Renal pelvis (tissue), 1 donor: ENCODE measurements at regions not wholly inside any gene's neighbourhood (a gene's known extent, or its start where the extent isn't known, plus 50 kb on each side); places are given as distances from the start of the nearest gene placed in this dataset.
"Not testable (repeated sequence)": the region's sequence is repeated elsewhere in the genome, so short reads cannot be mapped to it uniquely, and the experiment has no call there.

ENCODE experiments used
- DNase-seq: peaks from one replicate; pipeline ENCODE4 v3.0.0-alpha.2; 2013

DNA sequence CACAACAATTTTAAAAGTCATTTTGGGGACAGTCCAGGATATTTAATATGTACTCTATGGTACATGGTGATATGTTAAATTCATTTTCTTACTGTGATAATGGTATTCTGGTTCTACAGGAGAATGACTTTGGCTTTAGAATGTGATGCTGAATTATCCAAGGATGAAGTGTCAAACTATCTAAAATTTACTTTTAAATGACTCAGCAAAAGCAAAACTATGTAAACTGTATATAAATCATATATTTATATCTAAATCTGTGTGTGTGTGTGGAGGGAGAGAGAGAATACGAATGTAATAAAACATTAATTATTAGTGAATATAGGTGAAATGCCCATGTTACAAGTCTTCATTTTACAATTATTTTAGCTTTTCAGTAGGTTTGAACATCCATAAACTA, 733.8 kb upstream of the CA10 start:
- no peak for DNase-seq

- no peak for DNase-seq
Observed at GRCh38 chr17:52885882-52886281, 727.4 kb upstream of the CA10 start.

GRCh38 chr17:52883907-52884491, 725.5 kb upstream of the CA10 start:
- DNase-seq = not testable (repeated sequence)

- DNase-seq = not testable (repeated sequence)
Observed at GRCh38 chr17:52846767-52847166, 688.3 kb upstream of the CA10 start.

DNA sequence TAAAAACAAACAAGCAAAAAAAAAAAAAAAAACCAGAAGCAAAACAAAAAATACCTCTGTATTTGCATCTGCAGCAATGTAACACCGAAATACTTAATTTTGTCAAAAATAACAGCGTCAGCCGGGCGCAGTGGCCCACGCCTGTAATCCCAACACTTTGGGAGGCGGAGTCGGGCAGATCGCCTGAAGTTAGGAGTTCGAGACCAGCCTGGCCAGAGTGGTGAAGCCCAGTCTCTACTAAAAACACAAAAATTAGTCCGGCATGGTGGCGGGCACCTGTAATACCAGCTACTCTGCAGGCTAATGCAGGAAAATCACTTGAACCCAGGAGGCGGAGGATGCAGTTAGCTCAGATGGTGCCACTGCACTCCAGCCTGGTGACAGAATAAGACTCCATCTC, 683.5 kb upstream of the CA10 start:
- DNase-seq = no peak

DNA sequence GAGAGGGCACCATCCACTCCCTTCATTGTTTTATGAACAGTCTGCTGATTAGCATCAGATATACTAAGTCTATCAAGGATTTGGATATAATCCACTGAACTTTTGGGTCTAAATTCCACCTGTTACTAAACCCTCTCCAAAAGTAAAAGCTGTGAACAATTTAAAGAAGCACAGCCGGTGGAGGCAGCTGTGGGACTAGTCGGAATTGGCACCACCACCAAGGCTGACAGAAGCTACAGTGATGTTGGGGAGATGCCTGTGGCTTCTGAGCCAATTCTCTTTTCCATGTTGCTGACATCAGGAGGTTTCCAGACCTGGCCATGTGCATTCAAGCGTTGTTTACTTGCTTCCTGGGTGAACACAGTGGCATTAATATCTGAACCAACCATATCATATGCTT, 679.0 kb upstream of the CA10 start:
- no peak for DNase-seq

- no peak for DNase-seq
Observed at GRCh38 chr17:52831536-52831935, 673.0 kb upstream of the CA10 start.

DNA sequence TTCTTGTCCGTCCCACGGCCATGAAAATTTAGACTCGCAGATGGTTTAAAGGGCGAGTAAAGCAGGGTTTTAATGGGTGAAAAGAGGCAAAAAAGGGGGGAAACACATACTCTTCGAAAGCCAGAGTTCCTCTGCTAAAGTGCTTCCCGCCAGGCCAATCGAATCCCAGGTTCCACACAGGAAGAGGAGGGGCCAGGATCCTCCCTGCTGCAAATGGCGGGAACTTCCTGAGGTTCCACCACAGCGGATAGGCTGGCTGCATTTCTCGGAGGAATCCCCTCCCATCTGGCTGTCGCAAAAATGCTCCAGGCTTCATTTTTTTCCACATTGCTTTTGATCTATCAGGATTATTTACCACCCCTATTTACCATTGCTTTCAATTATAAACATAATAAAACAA, 670.1 kb upstream of the CA10 start:
- DNase-seq = no peak

- DNase-seq = no peak
Observed at GRCh38 chr17:52827526-52827925, 669.0 kb upstream of the CA10 start.

GRCh38 chr17:52824542-52824941, 666.0 kb upstream of the CA10 start:
- DNase-seq = no peak

DNA sequence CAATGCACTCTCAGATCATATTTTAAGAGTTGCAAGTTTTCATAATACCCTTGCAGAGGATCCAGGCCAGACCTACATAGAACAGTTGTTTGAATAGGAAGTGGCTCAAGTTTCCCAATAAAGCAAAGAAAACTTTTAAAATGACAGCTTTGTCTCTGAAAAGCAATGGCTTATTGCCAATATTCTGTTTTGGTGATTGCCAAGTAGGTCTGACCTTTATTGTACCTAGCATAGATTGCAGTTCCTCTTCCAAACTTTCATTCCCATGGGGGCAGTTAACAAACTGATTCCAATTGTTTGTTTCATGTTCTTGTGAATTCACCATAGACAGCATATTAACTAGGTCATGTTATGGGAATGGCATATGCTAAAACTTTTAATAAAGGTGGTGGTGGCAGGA, 664.6 kb upstream of the CA10 start:
- DNase-seq = no peak

DNA sequence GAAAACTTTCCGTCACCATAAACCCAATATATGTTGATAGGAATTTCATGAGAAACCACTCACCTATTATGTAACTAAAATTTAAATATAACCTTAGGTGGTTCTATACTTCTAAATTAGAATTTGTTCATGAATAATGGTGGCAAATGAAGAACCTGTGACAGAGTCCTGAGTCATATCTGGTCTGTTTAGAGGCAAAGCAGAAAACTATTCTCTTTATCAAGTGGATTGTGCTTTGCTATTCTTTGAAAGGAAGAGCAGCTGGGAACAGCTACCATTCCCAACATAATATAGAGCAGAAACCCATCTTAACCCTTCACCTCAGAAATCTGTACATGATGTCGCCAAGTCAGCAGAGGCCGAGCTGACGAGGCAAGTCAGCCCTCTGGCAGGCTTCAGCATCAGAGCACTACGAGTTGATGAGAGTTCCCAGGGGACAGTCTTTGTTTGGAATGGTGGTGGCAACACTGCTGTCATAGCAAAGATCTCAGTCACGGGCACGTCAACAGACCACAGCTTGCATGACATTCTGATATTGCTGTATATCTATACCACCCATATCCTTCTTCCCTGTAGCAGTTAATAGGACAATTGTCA, 631.9 kb upstream of the CA10 start:
- no peak for DNase-seq

DNA sequence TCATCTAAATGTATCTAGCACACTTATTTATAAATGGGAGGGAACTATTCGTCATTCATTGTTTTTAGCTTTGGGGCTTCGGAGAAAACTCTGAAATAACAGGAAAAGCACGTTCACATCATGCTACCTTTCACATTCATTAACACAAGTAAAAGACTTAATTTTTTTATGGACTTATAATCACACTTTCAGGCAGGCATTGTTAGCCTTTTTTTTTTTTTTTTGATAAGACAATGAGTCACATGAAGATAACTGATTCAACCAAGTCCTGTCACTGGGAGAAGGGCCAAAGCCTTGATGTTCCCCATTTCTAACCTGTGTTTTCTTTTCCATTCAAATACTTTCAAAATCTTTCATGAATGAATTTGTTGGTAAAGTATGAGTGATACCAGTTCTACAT, 631.3 kb upstream of the CA10 start:
- DNase-seq = no peak

GRCh38 chr17:52776234-52776633, 617.7 kb upstream of the CA10 start:
- no peak for DNase-seq

DNA sequence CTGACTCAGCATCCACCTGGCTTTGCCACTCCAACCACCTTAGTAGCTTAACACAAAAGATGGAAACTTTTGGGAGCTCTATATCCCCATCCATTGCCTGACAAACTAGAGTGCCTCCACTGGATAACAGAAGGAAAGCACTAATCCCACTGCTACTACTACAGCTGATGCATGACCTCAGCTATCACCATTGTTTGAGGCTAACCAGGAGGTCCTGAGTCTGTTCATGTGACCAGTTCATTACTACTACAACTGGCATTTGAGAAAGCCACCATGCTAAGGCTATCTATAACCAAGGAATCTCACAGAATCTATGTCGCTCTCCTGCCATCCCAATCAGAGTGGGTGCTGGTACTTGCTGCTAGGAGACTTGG, 604.3 kb upstream of the CA10 start:
- no peak for DNase-seq

DNA sequence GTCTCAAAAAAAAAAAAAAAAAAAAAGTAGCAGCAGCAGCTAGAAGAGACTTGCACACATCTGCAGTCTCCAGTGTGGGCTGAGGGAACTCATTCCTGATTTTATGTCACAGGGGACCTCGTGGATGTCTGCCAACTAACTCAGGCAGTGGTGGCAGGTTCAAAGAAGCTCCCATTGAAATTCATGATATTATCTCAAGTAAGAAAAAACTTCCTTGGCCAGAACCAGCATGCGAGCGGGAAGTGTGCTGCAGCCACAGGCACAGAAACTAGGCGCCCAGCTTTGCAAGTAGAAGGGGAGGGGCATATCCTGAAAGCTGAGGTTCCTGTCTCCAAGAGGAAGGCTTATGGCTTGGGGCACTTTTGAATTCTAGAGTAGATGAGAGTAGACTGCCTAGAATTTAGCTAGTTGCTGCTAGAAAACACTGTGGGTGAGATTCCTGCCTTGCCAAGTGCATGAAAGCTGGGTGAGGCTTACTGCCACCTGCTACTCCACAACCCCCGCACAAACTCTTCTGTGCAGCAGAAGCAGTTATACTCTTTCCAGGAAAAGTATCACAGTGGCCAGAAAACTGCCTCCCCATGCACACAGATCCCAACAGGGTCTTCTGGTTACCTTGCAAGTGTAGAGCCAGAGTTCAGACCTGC, 603.8 kb upstream of the CA10 start:
- DNase-seq = no peak

GRCh38 chr17:52759864-52760263, 601.4 kb upstream of the CA10 start:
- no peak for DNase-seq

GRCh38 chr17:52758481-52758880, 600.0 kb upstream of the CA10 start:
- no peak for DNase-seq

GRCh38 chr17:52756746-52757145, 598.2 kb upstream of the CA10 start:
- DNase-seq = no peak

GRCh38 chr17:52754838-52755237, 596.3 kb upstream of the CA10 start:
- DNase-seq = no peak

DNA sequence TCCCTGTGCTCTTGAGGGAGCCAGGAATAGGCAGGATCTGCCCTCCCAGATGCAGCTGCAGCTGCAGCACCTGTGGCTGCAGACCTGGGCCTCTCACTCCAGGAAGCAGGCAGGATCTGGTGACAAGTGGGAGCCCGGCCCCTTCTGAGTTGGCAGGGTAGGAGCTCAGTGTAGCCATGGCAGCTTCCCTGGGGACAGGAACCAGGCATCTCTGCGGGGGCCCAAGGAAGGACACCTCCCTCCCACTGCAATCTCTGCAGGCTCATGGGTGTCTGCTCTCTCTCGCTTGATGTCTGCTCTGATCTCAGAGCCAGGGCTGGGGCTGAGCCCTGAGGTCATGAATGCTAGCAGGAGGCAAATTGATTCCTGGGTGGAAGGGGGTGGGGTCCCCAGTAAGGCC, 592.5 kb upstream of the CA10 start:
- DNase-seq = no peak

GRCh38 chr17:52744179-52744578, 585.7 kb upstream of the CA10 start:
- DNase-seq = no peak

- DNase-seq = no peak
Observed at GRCh38 chr17:52740006-52740405, 581.5 kb upstream of the CA10 start.

- DNase-seq = no peak
Observed at GRCh38 chr17:52738791-52739190, 580.3 kb upstream of the CA10 start.
